Activated T-cell treated with anti-CD3 and anti-CD28 coated beads for 24 hours (primary cell): ENCODE measurements at regions not wholly inside any gene's neighbourhood (a gene's known extent, or its start where the extent isn't known, plus 50 kb on each side); places are given as distances from the start of the nearest gene placed in this dataset.

Experiments
- DNase-seq: peaks from one replicate; pipeline ENCODE4 v3.0.0-alpha.2; 2020; ENCODE audit warnings: low read depth

DNA sequence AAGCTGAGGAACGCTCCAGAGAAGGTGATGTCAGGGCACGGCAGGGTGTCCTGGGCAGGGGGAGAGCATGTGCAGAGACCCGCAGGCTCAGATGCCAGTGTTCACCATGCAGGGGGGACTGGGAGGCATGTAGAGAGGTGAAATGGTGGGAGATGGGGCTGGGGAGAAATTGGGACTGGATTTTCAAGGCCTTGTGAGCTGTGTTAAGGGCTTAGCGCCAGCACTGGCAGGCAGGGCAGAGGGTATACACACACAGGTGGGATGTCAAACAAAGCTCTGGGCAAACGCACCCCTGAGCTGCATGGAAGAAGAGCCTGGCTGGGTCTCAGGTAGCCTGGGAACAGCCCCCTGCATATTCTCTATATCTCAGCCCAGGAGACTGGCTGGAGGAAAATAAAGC lies 282.7 kb downstream of the SHQ1 start:
- DNase-seq = no peak

DNA sequence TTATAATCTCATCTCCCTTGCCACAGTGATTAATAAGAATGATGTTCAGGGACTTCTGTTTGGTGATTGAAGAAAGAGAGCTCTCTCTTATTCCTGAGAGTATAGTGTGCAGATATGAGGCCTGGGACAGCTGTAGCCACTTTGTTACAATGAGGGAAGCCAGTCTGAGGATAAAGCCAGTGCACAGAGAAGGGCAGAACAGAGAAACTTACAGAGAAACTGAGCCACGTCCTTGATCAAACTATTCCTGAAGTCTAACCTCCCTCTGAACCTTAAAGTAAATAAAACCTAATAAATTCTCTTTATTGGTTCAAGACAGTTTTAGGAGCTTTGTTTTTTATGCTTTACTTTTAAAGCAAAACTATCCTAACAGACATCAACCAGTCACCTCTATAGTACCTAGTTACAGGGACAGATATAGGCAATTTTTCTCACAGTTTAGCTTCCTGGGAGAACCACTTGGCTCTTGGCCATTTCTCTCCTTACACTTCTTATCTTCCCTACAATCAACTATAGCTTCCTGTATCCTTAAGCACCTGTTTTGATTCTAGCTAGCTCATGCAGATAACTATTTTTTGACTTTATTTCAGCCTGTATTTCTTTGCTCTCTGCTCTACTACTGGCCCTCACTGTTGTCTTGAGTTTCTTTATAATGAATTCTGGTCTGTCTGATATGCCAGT lies 284.4 kb downstream of the SHQ1 start:
- no peak for DNase-seq

DNA sequence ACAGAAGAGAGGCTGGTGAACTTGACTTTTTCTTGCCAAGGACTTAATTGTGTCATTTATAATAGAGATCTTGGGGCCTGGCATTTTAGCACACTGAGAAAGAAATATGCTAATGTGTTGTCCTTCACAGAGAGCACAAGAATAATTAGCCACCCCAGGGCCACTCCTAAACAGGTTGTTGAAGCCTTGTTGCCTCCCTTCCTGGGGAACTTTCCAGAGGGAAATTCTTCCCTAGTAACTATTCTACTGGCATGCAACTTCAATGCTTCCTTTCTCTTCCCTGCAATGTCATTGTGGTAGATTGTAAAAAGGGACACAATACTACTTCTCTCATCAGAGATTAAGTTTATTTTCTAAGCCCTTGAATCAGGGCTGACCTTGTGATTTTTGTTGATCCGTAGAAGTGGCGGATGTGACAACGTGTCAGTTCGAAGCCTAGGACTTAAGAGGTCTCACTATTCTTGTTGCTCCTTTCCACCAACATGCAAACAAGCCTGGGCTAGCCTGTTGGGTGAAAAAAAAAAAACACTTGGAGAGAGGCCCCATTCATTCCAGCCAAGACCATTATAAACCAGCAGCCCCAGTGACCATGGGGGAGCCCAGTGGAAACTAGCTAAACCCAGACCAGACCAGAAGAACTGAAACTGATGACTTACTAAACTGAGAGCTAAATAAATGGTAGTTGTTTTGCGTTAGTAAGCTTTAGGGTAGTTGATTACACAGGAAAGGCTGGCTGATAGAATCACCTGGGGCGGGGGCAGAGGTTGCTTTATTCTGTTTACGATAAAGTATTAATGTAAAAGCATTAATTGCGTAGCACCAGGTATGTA lies 287.2 kb downstream of the SHQ1 start:
- DNase-seq = no peak

DNA sequence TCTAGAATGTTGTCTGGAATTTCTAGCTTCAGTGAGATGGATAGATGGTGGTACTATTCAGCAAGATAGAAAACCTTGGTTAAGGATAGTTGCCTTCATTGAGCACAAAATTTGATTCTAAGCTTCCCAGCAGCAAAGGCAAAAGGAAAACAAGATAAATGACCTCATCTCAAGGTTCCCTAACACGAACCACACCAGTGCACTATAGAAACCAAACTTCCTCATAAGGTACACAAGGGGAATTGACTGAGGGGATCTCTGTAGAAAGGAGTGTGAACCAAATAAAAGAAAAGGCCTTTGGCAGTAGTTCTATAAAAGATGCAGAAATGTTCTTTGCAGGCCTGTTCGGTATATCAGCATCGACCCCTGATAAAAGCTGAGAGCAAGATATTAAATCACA lies 288.9 kb downstream of the SHQ1 start:
- DNase-seq = no peak

DNA sequence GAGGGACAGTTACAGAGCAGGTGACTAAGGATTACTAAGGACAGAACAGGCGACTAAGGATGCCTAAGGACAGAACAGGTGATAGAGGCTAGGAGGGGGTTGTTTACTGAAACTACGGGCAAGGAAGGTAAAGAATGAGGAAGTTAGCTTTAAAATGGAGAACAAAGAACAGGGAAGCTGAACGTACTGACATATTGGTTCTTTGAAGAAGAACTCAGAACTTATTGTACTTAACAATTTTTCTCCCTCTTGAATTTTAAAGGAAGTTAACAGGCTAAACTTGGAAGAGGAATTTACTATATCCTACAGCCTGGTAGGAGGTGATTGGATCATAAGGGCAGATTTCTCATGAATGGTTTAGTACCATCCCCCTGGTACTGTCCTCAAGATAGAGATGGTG lies 290.2 kb downstream of the SHQ1 start:
- DNase-seq = no peak

DNA sequence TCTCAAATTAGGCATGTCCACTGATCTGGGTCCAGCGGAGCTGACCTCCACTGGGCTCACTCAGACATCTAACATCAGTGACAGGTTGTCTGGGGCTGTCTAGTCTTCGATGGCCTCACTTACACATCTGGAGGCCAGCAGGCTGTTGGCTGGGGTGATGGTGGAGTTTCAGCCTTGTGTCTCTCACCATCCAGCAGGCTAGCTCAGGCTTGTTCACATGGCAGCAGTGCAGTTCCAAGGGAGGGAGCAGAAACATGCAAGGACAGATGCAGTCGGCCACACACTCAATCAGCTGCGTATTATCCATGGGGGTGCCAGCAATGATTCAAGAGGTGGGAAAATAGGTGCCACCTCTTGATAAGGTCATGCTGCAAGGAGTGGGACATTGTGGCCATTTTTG lies 292.5 kb downstream of the SHQ1 start:
- DNase-seq = no peak

DNA sequence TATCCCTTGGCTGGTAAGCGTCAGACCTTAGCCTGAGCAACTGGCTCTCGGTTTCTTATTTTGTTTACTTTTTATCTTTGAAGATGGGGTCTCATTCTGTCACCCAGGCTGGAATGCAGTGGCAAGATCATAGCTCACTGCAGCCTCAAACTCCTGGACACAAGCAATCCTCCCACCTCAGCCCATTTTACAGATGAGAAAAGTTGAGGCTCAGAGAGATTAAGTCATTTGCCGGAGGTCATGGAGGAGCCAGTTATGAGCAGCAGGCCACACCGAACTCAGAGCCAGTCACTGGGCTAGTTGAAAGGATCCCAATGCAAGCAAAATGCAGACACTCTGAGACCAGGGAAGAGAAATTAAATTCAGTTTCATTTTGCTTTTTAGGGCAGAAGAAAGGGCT lies 293.6 kb downstream of the SHQ1 start:
- no peak for DNase-seq

DNA sequence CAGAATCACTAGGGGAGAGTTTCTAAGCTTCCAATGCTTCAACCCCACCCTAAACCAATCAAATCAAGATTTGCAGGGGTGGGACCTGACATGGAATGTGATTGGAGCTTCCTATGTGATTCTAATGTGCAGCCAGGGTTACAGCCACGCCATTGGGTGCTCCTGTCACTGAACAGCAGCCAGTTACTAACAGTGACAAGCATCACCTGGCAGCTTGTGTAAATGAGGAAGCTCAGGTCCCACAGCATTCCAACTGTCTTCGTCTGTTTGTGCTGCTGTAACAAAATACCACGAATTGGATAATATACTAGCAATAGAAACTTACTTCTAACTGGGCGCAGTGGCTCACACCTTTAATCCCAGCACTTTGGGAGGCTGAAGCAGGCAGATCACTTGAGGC lies 294.9 kb downstream of the SHQ1 start:
- no peak for DNase-seq

DNA sequence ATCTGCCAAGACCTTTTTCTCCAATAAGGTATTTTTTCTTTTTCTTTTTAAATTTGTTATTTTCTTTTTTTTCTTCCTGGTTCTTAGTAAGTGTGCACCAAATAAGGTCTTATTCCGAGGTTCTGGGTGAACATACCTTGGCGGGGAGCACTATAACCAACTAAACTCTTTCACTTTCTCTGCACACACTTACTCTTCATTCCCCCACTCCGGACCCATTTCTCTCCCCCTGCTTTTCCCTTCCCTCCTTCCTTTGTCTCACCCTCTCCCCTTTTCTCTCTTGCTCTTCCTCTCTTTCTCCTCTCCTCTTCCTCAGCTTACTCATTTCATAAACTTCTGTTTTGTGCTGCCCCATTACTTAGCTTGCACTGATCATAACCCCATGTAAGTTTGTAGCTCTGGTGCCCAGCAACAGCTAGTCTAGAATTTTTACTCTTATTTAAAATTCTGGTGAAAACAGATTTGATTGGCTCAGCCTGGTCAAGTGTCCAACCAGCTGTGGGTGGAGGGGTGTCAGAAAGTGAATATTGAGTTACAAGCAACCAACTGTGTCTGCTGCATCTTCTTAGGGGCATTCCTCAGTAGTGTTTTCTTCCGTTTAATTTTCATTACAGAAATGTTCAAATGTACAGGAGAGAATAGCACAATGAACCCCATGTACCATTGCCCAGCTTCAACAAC lies 297.5 kb downstream of the SHQ1 start:
- DNase-seq = no peak

DNA sequence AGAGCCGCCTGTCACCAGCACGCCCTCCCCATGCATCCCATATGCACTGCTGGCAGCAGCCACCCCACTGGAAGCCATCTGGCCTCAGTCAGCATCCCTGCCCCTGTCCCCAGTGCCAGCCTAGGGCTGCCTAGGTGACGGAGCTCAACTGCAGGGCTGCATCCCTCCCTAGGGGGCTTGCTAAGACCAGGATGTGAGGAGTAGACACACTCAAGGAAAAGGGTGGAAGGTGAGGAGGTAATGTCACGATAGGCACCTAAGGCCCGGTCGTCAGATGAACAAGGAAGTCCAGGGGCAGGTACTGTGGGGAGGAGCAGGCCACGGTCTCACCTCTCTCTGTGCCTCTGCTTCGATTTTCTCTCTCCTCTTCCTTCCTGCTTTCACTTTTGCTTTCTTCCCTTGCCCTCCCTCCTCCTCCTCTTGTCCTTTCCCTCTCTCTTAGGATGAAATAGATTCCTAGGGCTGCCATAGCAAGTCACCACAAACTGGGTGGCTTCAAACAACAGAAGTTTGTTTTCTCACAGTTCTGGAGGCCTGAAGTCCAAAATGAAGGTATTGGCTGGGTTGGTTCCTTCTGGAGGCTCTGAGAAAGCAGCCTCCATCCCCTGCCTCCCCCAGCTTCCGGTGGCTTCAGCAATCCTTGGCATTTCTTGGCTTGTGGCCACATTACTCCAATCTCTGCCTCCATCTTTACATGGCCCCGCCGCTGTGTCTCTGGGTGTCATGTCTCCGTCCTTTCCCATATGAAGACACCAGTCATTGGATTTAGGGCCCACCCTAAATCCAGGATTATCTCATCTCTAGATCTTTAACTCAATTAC lies 298.3 kb downstream of the SHQ1 start:
- no peak for DNase-seq

DNA sequence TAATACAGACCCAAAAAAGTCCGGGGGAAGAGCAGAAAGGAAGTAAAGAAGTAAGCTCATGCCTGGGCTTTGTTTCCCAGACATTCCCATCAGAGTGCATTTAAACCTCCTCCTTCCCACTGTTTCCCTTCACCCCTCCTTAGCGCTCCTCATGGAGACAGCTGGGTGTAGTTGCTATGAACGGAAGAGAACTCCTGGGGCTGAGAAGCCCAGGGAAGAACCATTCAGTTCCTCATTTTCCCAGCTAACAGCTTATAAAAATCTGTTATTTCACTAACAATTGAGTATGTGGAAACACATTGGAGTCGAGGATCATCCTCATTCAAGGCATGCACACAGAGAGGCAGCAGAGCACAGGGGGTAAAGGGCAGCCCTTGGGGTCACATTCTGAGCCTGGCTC lies 299.3 kb downstream of the SHQ1 start:
- DNase-seq = no peak

DNA sequence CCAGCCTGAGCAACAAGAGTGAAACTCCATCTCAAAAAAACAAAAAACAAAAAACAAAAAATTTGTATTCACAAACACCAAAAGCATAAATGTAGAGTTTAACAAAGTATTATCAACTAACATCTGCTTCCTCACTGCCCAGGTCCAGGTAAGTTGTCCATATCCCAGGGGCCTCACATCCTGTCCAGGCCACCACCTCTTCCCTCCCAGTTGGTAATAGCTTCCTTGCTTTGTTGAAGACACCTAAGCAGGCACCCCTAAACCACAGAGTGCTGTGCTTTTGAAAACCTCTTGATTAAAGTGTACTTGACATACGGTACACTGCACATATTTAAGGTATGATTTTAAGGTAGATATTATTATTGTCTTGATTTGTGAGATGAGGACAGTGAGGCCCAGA lies 299.8 kb downstream of the SHQ1 start:
- no peak for DNase-seq

DNA sequence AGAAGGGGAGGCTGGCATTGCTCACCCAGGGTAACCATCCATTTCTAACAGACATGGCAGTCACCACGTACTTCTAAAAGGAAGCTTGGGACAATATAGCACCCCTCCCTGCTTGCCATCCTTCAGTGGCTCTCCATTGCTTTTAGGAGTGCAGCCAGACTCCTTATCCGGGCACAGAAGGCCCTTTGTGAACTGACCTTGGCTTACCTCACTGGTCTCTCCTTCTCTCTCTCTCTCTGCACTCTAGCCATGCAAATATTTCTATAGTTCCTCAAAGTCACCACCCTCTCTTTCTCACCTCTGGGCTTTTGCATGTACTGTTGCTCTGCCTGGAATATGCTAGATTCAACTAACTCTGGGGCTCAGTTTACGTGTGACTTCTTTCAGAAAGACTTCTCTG lies 301.1 kb downstream of the SHQ1 start:
- no peak for DNase-seq

DNA sequence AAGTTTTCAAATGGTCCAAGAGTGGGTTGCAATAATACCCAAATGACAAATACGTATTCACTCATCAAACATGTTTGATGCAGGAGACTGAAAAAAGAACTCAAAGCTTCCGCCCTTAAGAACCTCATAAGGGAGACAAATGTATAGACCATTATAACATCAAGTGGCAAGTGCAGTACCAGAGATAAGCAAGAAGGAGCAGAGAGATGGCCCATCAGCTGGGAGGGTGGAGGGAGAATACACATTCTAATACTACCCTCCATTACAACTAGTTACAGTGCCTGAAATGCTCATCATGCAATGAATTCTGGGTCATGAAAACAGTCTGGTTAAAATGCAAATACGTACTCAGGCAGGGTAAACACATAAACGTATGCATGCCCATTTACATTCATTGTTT lies 304.0 kb downstream of the SHQ1 start:
- no peak for DNase-seq

DNA sequence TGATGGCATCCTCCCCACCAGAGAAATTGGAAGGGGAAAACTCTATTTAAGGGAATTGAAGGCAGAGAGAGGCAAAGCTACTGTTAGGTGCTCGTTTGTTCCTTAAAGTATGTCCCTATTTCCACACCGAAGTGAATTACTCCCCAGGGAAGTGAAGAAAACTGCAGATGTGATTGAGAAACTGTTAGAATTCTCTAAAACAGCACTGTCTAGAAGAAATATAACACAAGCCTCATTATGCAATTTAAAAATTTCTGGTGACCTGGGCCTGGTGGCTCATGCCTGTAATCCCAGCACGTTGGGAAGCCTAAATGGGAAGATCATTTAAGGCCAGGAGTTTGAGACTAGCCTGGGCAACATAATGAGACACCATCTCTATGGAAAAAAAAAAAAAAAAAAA lies 305.0 kb downstream of the SHQ1 start:
- no peak for DNase-seq

DNA sequence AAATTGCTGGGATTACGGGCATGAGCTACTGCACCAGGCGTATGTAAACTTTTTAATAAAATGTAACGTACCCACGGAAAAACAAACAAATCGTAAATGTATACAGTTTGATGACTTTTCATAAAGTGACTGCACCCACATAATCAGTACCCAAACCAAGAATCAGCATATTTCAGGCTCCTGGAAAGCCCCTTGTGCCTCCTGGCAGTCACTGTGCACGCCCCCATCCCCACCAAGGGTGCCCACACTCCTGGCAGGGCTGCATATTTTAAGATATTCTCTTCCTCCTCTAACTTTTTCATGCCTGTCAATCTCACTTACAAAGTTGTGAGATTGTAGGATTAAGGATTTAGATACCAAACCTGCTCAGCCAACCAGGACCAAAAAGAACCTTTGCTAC lies 305.5 kb downstream of the SHQ1 start:
- no peak for DNase-seq

DNA sequence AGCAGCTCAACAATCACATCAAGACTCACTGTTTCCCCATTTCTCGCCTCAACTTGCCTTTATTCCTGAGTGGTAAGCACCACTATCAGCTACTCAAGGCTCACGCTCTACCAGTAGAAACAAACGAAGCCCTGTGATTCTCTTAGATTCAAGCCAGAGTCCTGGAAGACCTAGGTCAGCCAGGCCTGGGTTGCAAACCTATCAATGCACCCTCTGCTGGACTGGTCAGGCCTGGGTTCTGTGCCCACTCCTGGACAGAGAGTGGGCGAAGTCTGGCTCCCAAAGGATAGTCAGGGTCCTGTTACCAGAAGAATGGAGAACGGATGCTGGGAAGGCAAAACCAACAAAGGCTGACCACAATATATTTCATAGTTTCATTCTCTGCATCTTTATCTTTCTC lies 308.4 kb downstream of the SHQ1 start:
- DNase-seq = no peak

DNA sequence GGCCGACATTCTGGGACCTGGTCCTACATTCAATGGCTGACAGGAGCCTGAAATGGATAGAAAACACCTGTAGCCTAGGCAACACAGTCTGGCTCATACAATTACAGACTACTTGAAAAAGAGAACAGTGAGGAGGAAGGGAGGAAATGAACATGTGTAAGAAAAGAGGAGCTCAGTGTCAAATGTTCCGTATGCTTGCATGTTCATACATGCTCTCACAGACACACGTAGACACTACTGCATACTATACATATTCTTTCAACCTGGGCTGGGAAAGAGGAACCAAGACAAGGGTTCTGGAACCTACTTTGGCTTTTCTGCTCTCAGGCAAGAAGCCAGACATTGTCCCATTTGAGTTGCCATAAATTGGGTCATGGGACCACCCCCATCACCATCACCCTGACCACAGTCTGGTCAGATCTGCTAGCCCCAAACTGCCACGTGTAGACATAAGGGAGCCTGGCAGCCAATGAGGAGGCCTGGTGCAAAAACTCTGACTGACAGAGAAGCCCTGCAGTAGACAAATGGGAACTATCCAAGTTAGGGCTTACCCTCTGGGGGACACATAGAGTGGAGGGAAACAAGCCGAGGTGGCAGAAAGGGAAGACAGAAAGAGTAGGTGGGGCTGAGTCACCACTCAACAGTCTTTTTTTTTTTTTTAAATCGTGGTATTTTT lies 310.0 kb downstream of the SHQ1 start:
- DNase-seq = no peak

DNA sequence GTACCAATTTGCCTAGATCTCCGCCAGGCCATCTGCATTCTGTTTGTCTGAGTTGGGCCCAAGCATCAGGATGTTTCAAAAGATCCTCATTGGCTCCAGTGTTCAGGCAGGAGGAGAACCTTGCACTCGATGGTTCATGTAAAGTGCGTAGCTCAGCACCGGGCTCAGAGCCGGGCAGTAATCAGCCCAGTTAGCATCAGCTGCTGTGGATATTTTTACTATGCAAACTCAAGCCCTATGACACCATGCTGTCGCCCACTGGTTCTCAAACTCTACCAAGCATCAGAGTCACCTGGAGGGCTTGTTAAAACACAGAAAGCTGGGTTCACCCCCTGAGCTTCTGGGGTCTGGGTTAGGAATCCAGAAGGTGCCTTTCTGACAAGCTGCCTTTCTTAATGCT lies 310.8 kb downstream of the SHQ1 start:
- DNase-seq = no peak

DNA sequence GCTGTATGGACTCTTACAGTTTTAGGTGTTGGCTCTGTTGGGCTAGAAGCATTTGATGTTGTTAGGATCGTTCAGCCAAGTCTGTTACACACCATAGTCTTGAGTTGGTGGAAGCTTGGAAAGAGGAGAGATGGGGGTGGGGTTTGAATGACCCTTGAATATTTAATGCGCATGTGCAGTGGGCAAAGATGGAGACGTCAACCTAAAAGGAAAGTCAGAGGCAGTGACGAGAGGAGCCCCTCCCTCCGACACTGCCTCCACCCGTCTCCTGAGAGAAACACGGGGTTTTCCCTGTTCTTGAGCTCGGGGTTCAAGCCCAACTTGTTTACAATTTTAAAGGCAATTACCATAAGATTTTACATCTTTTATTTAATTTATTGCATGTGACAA lies 311.4 kb downstream of the SHQ1 start:
- DNase-seq = no peak

DNA sequence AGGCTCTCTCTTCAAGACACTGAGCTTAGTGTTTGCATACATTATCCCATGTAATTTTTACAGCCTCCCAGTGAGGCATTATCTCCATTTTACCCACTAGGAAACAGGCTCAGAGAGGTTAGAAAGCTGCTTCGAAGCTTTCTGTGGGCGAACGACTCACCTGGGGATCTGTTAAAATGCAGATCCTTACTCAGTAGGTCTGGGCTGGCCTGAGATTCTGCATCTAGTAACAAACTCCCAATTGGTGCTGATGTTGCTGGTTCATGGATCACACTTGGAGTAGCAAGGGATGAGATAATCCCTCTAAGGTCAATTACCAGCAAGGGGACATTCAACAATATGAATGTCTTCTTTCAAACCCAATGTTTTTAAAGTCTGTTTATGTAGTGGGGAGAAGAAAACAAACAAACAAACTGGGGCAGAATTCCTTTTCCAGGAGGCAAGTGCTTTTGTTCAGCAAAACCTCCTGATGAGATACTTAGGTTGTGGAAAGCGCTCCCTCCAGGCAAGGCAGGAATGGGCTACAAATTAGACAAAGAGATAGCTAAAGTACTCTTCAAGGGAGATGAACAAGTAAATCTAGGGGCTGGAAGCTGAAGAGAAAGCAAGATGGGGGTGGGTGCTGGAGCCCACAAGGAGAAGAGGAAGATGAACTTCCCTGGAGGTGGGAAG lies 311.9 kb downstream of the SHQ1 start:
- no peak for DNase-seq
